Muscle layer of colon (tissue), 2 donors: ENCODE measurements at regions not wholly inside any gene's neighbourhood (a gene's known extent, or its start where the extent isn't known, plus 50 kb on each side); places are given as distances from the start of the nearest gene placed in this dataset.

Experiments used
- H3K27ac ChIP-seq: one replicate; pipeline ENCODE4 v1.7.0; 2013; ENCODE audit warnings: low read depth, mild to moderate bottlenecking, low read length, moderate library complexity
- H3K27me3 ChIP-seq, 2 donors: one replicate each; pipeline ENCODE4 v1.7.0; 2013; ENCODE audit warnings: low read length in 2 of 2, mild to moderate bottlenecking in 2 of 2; ENCODE audit not compliant: insufficient read depth in 2 of 2, control insufficient read depth in 1 of 2
- H3K36me3 ChIP-seq: one replicate; pipeline ENCODE4 v1.7.0; 2013; ENCODE audit warnings: mild to moderate bottlenecking, low read length; ENCODE audit not compliant: insufficient read depth
- H3K4me1 ChIP-seq: one replicate; pipeline ENCODE4 v1.7.0; 2013; ENCODE audit warnings: mild to moderate bottlenecking, low read length; ENCODE audit not compliant: insufficient read depth
- H3K4me3 ChIP-seq, 2 donors: one replicate each; pipeline ENCODE4 v1.7.0; 2013; ENCODE audit warnings: low read length in 2 of 2, low read depth in 1 of 2, mild to moderate bottlenecking in 1 of 2, moderate library complexity in 1 of 2
- H3K9ac ChIP-seq: one replicate; pipeline ENCODE4 v1.7.0; 2013; ENCODE audit warnings: low read length
- H3K9me3 ChIP-seq: one replicate; pipeline ENCODE4 v1.7.0; 2013; ENCODE audit warnings: mild to moderate bottlenecking, low read length
- donor health status: abdominal sarcoma.
- donor health status: Adenocarcinoma of cecum.

DNA sequence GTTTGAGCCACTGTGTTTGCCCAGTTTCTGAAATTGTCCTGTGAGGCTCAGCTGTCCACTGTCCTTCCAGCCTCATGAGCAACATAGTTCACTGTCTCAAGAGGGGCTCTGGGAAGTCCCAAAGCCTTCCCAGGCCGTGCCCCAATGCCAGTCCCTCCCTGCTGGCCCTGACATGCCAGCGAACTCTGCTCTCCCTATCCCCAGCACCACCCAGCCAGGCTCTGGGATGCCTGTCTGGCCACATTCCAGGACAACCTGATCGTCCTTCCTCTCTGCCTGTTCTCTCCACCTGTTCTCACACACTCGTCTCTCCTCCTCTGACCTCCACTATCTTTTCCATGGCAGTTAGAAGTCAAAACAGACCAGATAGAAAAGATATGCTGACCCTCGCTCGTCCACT lies 278.0 kb upstream of the ID2 start:
- Histone ChIP-seq H3K36me3 (no peaks in the 10 kb centered on the region), H3K9me3 (no peaks in the 10 kb centered on the region), H3K4me1 (no peaks in the 10 kb centered on the region), H3K27me3 (no peaks in the 10 kb centered on the region), H3K27ac (no peak overlapping the region), H3K9ac (no peak overlapping the region), H3K4me3 (no peak overlapping the region)

DNA sequence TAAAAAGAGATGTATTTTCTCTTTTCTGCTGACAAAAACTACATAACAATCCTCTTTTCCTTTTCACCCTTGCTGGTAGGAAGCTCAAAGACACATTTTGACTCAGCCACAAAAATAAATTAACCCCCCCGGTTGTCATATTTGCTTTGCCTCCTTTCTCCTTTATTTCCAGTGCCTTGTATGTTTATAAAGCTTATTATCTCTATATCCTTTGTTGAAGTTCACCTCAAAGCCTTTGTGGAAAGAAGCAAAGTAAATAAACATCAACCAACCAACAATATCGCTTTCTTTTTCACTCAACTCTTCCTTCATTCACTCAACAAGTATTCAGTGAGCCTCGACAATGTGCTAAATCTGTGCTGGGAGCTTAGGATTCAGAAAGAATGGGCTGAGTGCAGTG lies 276.5 kb upstream of the ID2 start:
- Histone ChIP-seq H3K9me3 (no peaks in the 10 kb centered on the region), H3K4me3 (no peak overlapping the region), H3K9ac (no peak overlapping the region), H3K4me1 (no peaks in the 10 kb centered on the region), H3K36me3 (no peaks in the 10 kb centered on the region), H3K27me3 (no peaks in the 10 kb centered on the region), H3K27ac (no peak overlapping the region)

DNA sequence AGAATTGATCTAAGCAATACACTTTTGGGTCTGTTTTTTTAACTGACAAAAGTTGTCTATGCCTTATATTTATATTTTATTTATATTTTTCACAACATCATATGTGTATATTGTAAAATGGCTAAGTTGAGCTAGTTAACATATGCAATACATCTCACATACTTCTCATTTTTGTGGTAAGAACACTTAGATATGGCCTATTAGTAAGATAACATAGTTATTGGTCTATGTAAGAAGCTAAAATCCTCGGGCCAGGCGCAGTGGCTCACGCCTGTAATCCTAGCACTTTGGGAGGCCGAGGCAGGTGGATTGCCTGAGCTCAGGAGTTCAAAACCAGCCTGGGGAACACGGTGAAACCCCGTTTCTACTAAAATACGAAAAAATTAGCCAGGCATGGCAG lies 275.6 kb upstream of the ID2 start:
- Histone ChIP-seq H3K27ac (no peak overlapping the region), H3K36me3 (no peaks in the 10 kb centered on the region), H3K4me1 (no peaks in the 10 kb centered on the region), H3K4me3 (no peak overlapping the region), H3K9ac (no peak overlapping the region), H3K9me3 (no peaks in the 10 kb centered on the region), H3K27me3 (no peaks in the 10 kb centered on the region)

DNA sequence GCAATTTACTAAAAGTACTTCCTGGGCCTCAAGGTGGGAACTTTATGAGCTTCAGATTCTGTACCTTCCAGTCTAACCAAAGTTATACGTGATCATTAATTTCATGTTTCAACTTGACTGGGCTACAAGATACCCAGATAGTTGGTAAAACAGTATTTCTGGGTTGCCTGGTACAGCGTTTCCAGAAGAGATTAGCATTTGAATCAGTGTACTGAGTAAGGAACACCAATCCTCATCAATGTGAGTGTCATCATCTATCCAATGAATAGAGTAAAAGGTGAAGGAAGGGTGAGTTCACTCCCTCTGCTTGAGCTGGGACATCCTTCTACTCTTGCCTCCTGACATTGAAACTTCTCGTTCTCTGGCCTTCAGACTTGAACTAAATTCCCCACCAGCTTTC lies 274.5 kb upstream of the ID2 start:
- Histone ChIP-seq H3K4me1 (no peaks in the 10 kb centered on the region), H3K27ac (no peak overlapping the region), H3K4me3 (no peak overlapping the region), H3K27me3 (no peaks in the 10 kb centered on the region), H3K9ac (no peak overlapping the region), H3K36me3 (no peaks in the 10 kb centered on the region), H3K9me3 (no peaks in the 10 kb centered on the region)

DNA sequence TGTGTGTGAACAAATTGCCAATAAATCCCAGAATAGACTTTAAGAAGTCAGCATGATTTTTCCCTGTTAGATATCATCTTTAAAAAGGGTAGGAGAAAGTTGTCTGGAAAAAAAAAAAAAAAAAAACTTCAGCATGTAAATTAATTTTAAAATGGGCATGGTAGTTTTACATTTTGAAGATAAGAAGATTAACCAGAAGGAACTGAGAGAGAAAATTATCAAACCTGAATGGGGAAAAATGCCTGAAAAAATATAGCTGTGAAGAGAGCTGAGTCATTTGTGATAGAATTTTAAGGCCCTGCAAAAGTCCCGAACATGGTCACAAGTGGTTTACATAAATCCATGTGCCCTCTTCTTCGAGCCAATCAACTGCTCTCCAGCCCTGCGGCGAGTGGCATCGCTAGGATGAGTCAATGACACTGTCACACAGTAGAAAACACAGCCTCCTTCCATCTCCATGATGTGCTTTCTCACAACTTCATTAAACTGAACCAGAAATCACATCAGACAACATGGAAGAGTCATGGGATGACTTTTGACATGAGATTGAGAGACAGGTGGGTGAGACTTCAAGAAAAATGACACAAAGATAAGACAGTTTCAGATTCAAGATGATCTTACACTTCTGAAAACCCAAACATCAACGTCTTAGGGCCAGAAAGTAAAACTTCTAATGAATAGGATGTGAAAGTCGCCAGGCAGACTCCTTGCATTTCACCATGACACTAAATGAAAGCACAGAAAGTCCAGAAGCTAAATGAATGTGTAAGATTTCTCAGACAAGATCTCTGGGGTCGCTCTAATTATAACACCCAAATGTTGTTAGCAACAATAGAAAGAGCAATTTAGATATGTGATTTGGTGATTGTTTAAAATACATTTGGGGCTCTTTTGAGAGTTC lies 273.0 kb upstream of the ID2 start:
- no peak overlapping the region for H3K4me3 ChIP-seq
- H3K36me3 ChIP-seq = no peaks in the 10 kb centered on the region
- H3K9ac ChIP-seq = no peak overlapping the region
- H3K27ac ChIP-seq = no peak overlapping the region
- H3K9me3 ChIP-seq = no peaks in the 10 kb centered on the region
- no peaks in the 10 kb centered on the region for H3K27me3 ChIP-seq
- no peaks in the 10 kb centered on the region for H3K4me1 ChIP-seq

DNA sequence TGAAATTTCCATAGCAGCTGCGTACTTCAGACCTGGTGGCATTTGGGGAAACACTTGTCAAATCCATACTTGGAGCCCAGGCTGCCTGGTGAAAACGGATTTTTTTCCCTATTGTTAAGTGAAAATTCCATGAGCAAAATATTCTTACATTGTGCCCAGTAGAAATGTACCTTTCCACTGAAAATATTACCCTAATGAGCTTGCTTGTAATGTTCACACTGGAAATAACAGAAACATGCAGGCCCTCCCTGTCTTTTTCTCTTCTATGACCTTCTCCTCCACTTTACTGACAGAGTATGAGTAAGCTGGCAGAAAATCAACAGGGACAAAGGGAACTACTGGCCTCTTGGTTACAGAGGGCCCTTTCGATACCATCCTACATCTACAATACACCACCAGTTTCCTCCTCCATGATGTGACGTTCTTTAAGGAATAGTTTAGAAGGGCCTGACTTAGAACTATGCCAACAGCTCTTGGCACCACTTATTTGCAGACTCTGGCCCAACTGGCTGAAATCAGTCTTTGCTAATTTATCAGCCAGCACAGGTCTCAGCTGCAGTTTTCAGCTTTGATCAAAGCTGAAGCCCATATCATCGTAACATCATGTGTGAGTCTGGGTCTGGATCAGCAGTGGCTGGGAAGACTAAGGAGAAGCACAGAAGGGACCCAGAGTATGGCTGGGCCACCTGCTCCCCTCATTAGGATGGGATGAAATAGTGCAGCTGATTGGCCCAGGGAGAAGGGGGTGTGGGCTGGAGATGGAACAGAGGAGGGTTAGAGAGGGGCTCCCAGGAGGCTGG lies 272.2 kb upstream of the ID2 start:
- H3K36me3 ChIP-seq = no peaks in the 10 kb centered on the region
- H3K4me1 ChIP-seq = no peaks in the 10 kb centered on the region
- H3K9me3 ChIP-seq = no peaks in the 10 kb centered on the region
- no peaks in the 10 kb centered on the region for H3K27me3 ChIP-seq
- no peak overlapping the region for H3K27ac ChIP-seq
- H3K4me3 ChIP-seq = no peak overlapping the region
- no peak overlapping the region for H3K9ac ChIP-seq

DNA sequence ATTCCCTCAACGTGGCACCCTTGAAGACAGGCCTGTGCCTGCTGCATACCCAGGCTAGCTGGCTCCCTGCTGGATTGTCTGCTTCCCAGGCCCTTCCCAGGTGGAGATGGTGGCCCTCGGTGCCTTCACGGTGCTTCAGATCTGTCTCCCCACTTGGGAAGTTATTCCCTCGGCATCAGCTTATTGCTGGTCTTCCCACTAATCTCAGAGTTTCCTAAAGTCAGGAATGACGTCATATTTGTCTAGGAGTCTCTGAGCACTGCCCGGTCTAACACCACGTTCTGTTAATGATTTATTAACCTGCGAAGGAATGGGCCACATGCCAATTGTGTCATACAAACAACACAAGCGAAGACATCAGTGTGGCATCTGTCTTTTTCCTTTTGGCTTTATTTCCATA lies 269.8 kb upstream of the ID2 start:
- Histone ChIP-seq H3K4me3 (no peak overlapping the region), H3K27me3 (no peaks in the 10 kb centered on the region), H3K36me3 (no peaks in the 10 kb centered on the region), H3K9ac (no peak overlapping the region), H3K9me3 (no peaks in the 10 kb centered on the region), H3K4me1 (no peaks in the 10 kb centered on the region), H3K27ac (no peak overlapping the region)

DNA sequence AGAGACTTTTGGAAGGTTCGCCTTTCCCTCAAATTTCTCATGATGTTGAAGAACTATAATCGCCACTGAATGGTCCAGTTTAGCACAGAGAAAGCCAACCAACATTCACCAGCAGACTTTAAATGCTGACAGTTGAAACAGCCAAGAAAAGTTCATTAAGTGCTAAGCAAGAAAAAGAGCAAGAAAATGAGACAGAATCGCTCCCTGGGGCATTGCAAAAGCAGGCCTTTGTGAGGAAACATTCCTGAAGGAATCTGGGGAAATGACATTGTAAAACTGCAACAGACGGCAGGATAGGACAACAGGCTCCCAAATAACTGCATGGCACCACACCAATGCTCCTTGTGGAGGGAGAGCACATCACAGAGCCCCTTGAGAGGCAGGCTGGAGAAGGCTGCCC lies 269.3 kb upstream of the ID2 start:
- Histone ChIP-seq H3K27ac (no peak overlapping the region), H3K4me1 (no peaks in the 10 kb centered on the region), H3K36me3 (no peaks in the 10 kb centered on the region), H3K9me3 (no peaks in the 10 kb centered on the region), H3K9ac (no peak overlapping the region), H3K27me3 (no peaks in the 10 kb centered on the region), H3K4me3 (no peak overlapping the region)

DNA sequence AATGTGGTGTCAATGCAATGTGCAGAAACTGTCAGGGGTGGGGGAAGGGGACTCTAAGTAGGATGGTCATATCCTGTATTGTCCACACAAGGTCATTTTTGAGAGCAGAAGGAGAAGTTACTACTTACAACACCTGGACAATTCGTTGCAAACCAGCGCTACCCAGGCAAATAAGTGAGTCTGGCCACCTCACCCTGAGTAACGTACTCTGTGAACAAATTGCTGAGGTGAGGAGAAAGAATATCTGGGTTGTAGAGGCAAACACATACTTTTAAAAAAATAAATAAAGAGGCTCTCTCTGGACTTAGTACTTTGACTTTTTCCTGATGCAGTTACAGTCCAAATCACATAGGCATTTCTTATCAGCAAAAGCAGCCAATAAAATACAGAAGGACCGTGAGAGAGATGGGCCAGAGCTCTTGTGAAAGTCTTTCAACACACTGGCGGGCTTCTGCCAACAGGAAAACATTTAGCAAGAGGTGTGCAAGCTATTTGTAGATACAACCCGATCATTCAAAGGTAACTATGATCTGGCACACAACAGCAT lies 268.2 kb upstream of the ID2 start:
- H3K36me3 ChIP-seq = no peaks in the 10 kb centered on the region
- H3K9ac ChIP-seq = no peak overlapping the region
- H3K4me1 ChIP-seq = no peaks in the 10 kb centered on the region
- H3K27me3 ChIP-seq = no peaks in the 10 kb centered on the region
- H3K4me3 ChIP-seq = no peak overlapping the region
- no peaks in the 10 kb centered on the region for H3K9me3 ChIP-seq
- H3K27ac ChIP-seq = no peak overlapping the region

DNA sequence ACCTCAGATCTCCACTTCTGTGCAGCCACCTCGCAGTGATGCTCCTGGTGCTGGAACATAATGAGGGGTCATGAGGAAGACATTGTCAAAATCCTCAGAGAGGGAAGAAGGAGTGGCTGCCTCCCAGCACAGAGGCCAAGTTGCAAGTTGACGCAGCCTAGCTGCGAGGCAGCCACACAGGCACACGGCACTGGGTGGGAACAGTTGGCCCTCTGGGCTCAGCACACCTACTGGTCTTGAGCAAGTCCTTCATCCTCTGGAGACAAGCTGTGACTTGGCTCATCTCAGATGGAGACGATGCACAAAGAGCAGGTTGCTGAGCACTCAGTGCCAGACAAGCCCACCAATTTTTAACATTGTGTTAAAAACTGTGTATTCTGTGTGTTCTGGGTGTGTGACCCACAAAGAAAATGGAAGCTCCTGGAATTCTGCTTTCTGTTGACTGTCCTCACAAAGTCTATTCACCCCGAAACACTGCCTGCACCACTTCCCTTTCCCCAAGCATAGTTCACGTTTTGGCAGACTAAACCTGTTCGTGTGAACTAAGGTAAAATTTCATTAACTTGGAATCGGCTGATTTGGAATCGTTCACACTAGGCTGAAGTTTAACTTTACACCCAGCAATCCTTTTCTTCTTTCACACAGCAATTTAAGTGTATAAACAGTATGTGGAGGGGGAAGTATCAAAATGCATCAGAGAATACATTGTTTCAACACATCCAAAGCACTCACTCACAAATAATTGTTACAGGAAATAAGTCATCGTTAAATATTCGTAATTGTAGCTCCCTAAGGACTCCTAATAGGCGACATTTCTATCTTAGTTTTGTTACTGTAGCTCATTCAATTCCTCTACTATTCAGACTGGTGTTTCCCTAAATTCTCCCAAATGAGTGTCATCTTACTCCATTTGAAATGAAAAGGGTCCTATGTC lies 266.6 kb upstream of the ID2 start:
- Histone ChIP-seq H3K27ac (no peak overlapping the region), H3K36me3 (no peaks in the 10 kb centered on the region), H3K9ac (no peak overlapping the region), H3K27me3 (no peaks in the 10 kb centered on the region), H3K9me3 (no peaks in the 10 kb centered on the region), H3K4me1 (no peaks in the 10 kb centered on the region), H3K4me3 (no peak overlapping the region)
